HEK293T (cell line): ENCODE measurements at regions not wholly inside any gene's neighbourhood (a gene's known extent, or its start where the extent isn't known, plus 50 kb on each side); places are given as distances from the start of the nearest gene placed in this dataset.

Source experiments
- ELF4 ChIP-seq: fragments of 450-650 bp; IDR thresholded peaks from 2 replicates; pipeline ENCODE4 v1.6.1; 2017; ENCODE audit warnings: antibody characterized with exemption
- FOXM1 ChIP-seq: fragments of 450-650 bp; IDR thresholded peaks from 2 replicates; pipeline ENCODE4 v1.6.1; 2017; ENCODE audit warnings: mild to moderate bottlenecking, borderline replicate concordance
- HDGF ChIP-seq: fragments of 450-650 bp; IDR thresholded peaks from 2 replicates; pipeline ENCODE4 v1.6.1; 2017; ENCODE audit warnings: antibody characterized with exemption, borderline replicate concordance
- L3MBTL2 ChIP-seq: fragments of 450-650 bp; conservative IDR thresholded peaks from 2 replicates; pipeline ENCODE4 v1.6.1; 2016; ENCODE audit warnings: mild to moderate bottlenecking
- PKNOX1 ChIP-seq: fragments of 450-650 bp; IDR thresholded peaks from 2 replicates; pipeline ENCODE4 v1.6.1; 2016
- SP1 ChIP-seq: fragments of 450-650 bp; IDR thresholded peaks from 2 replicates; pipeline ENCODE4 v1.6.1; 2017
- SUZ12 ChIP-seq: fragments of 450-650 bp; IDR thresholded peaks from 2 replicates; pipeline ENCODE4 v1.6.1; 2016; ENCODE audit warnings: mild to moderate bottlenecking

GRCh38 chr3:168820810-168821415, 725.2 kb upstream of the GOLIM4 start:
- TF ChIP-seq L3MBTL2, result no peak
- no peak for TF ChIP-seq SP1
- no peak for TF ChIP-seq PKNOX1
- TF ChIP-seq ELF4, result no peak
- no peak for TF ChIP-seq FOXM1
- TF ChIP-seq SUZ12, result no peak
- TF ChIP-seq HDGF, result no peak
